Panc1 (cell line): ENCODE measurements at regions not wholly inside any gene's neighbourhood (a gene's known extent, or its start where the extent isn't known, plus 50 kb on each side); places are given as distances from the start of the nearest gene placed in this dataset.

ENCODE experiments used
- CTCF ChIP-seq: fragments of 450-650 bp; IDR thresholded peaks from 2 replicates; pipeline ENCODE4 v1.5.1; 2017; ENCODE audit warnings: mild to moderate bottlenecking
- POLR2AphosphoS5 ChIP-seq: IDR thresholded peaks from 2 replicates; pipeline ENCODE4 v1.6.1; 2012; ENCODE audit warnings: mild to moderate bottlenecking, low read depth, low read length, moderate library complexity

- no peak for TF ChIP-seq CTCF
- no peak for TF ChIP-seq POLR2AphosphoS5
These were observed 60.4 kb upstream of the FAM20C start for GRCh38 chr7:131781-132482.
